ENCODE measurements at regions not wholly inside any gene's neighbourhood (a gene's known extent, or its start where the extent isn't known, plus 50 kb on each side); places are given as distances from the start of the nearest gene placed in this dataset.

GRCh38 chrX:3244203-3244743 is 102.2 kb downstream of the MXRA5 start:
- TF ChIP-seq EP300 (IDR thresholded peaks at IDR 0.05; ENCODE audit: borderline replicate concordance) (no peak), RAD21 (IDR thresholded peaks at IDR 0.05; ENCODE audit: low read depth) (no peak), CREB1 (IDR thresholded peaks at IDR 0.05; ENCODE audit: low read depth) (no peak), YY1 (IDR thresholded peaks at IDR 0.05; ENCODE audit: low read depth) (no peak), TCF12 (IDR thresholded peaks at IDR 0.05; ENCODE audit: low read depth) (no peak), USF1 (IDR thresholded peaks at IDR 0.05) (no peak)

GRCh38 chrX:3232262-3232923 is 114.1 kb downstream of the MXRA5 start:
- TF ChIP-seq TAF1 (IDR thresholded peaks at IDR 0.05; ENCODE audit: low read depth) (no peak), FOXM1 (IDR thresholded peaks at IDR 0.05; ENCODE audit: borderline replicate concordance, low read depth) (no peak), YY1 (IDR thresholded peaks at IDR 0.05; ENCODE audit: low read depth) (no peak), ZBTB7A (IDR thresholded peaks at IDR 0.05; ENCODE audit: low read depth) (no peak), RAD21 (IDR thresholded peaks at IDR 0.05; ENCODE audit: low read depth) (no peak), NFIC (IDR thresholded peaks at IDR 0.05) (no peak), TEAD4 (IDR thresholded peaks at IDR 0.05) (no peak), USF1 (IDR thresholded peaks at IDR 0.05) (no peak), MAX (IDR thresholded peaks at IDR 0.05) (no peak), CREB1 (IDR thresholded peaks at IDR 0.05; ENCODE audit: low read depth) (no peak), TCF12 (IDR thresholded peaks at IDR 0.05; ENCODE audit: low read depth) (no peak)

- TF ChIP-seq TEAD4 (IDR thresholded peaks at IDR 0.05), result no peak
- no peak for TF ChIP-seq ZBTB7A (IDR thresholded peaks at IDR 0.05; ENCODE audit: low read depth)
- TF ChIP-seq EGR1 (IDR thresholded peaks at IDR 0.05), result no peak
These were observed 114.7 kb downstream of the MXRA5 start for GRCh38 chrX:3231766-3232165.

GRCh38 chrX:3230496-3230895 is 116.0 kb downstream of the MXRA5 start:
- no peak for TF ChIP-seq EGR1 (IDR thresholded peaks at IDR 0.05)
- TF ChIP-seq TCF12 (IDR thresholded peaks at IDR 0.05; ENCODE audit: low read depth), result no peak
- TF ChIP-seq FOXM1 (IDR thresholded peaks at IDR 0.05; ENCODE audit: borderline replicate concordance, low read depth), result no peak
- TF ChIP-seq MAX (IDR thresholded peaks at IDR 0.05), result no peak
- TF ChIP-seq NFIC (IDR thresholded peaks at IDR 0.05), result no peak
- TF ChIP-seq RAD21 (IDR thresholded peaks at IDR 0.05; ENCODE audit: low read depth), result no peak
- no peak for TF ChIP-seq REST (IDR thresholded peaks at IDR 0.05; ENCODE audit: low read depth)
- TF ChIP-seq ZBTB7A (IDR thresholded peaks at IDR 0.05; ENCODE audit: low read depth), result no peak
- TF ChIP-seq YY1 (IDR thresholded peaks at IDR 0.05; ENCODE audit: low read depth), result no peak
- TF ChIP-seq TEAD4 (IDR thresholded peaks at IDR 0.05), result no peak
- TF ChIP-seq EP300 (IDR thresholded peaks at IDR 0.05; ENCODE audit: borderline replicate concordance), result no peak
- TF ChIP-seq USF1 (IDR thresholded peaks at IDR 0.05), result no peak

GRCh38 chrX:3227526-3227925 is 118.9 kb downstream of the MXRA5 start:
- TF ChIP-seq FOXM1 (IDR thresholded peaks at IDR 0.05; ENCODE audit: borderline replicate concordance, low read depth) (no peak), CEBPB (IDR thresholded peaks at IDR 0.05) (no peak), YY1 (IDR thresholded peaks at IDR 0.05; ENCODE audit: low read depth) (no peak), RAD21 (IDR thresholded peaks at IDR 0.05; ENCODE audit: low read depth) (no peak), MAX (IDR thresholded peaks at IDR 0.05) (no peak), CREB1 (IDR thresholded peaks at IDR 0.05; ENCODE audit: low read depth) (no peak), TCF12 (IDR thresholded peaks at IDR 0.05; ENCODE audit: low read depth) (no peak)

- TF ChIP-seq TEAD4 (IDR thresholded peaks at IDR 0.05) (no peak), NFIC (IDR thresholded peaks at IDR 0.05) (no peak), REST (IDR thresholded peaks at IDR 0.05; ENCODE audit: low read depth) (no peak), EP300 (IDR thresholded peaks at IDR 0.05; ENCODE audit: borderline replicate concordance) (no peak)
These were observed 120.4 kb downstream of the MXRA5 start for GRCh38 chrX:3226087-3226486.

Measured in Ishikawa (cell line).